WTC11 (cell line): ENCODE measurements at regions not wholly inside any gene's neighbourhood (a gene's known extent, or its start where the extent isn't known, plus 50 kb on each side); places are given as distances from the start of the nearest gene placed in this dataset.

Experiments used
- ATAC-seq: fragments of 200-7000 bp; cut with Tn5 transposase; 2 replicates; pipeline ENCODE4 v1.10.0; 2021; ENCODE audit warnings: mild to moderate bottlenecking, moderate library complexity
- CTCF ChIA-PET: fragments of 300-600 bp; sonication (Branson Sonifier 250); formaldehyde crosslinking; loops from one replicate; lab custom pipeline; 2021; ENCODE audit warnings: antibody characterized with exemption; lab: Charles Lee
- POLR2A ChIA-PET: fragments of 350-600 bp; sonication (Branson Sonifier 250); formaldehyde crosslinking; loops from one replicate; lab custom pipeline; 2021; ENCODE audit warnings: antibody characterized with exemption; lab: Charles Lee
- DNase-seq: peaks from one replicate; pipeline ENCODE4 v3.0.0; 2021; ENCODE audit warnings: low spot score
- H3K27ac Mint-ChIP-seq: 2 replicates; pipeline ENCODE4 v1.8.0; 2021; ENCODE audit warnings: mixed read lengths
- H3K27me3 Mint-ChIP-seq: 2 replicates; pipeline ENCODE4 v1.8.0; 2021; ENCODE audit warnings: low read depth, mild to moderate bottlenecking, moderate library complexity, mixed read lengths
- H3K36me3 Mint-ChIP-seq: 2 replicates; pipeline ENCODE4 v1.8.0; 2021; ENCODE audit warnings: mixed read lengths
- H3K4me1 Mint-ChIP-seq: 2 replicates; pipeline ENCODE4 v1.8.0; 2022; ENCODE audit warnings: mixed read lengths
- H3K4me3 Mint-ChIP-seq: 2 replicates; pipeline ENCODE4 v1.8.0; 2021; ENCODE audit warnings: mild to moderate bottlenecking, moderate library complexity, mixed read lengths
- H3K9me3 Mint-ChIP-seq: 2 replicates; pipeline ENCODE4 v1.8.0; 2021; ENCODE audit warnings: mixed read lengths
- ATF2 ChIP-seq: sonication (generic); formaldehyde crosslinking; IDR thresholded peaks from 2 replicates; pipeline ENCODE4 v1.8.1; 2022; ENCODE audit warnings: low read depth, missing genetic modification reagents, borderline replicate concordance
- ATF3 ChIP-seq: sonication (generic); formaldehyde crosslinking; conservative IDR thresholded peaks from 2 replicates; pipeline ENCODE4 v1.8.1; 2022; ENCODE audit warnings: mild to moderate bottlenecking, missing genetic modification reagents
- ATF6 ChIP-seq: sonication (generic); formaldehyde crosslinking; IDR thresholded peaks from 2 replicates; pipeline ENCODE4 v1.8.1; 2023; ENCODE audit warnings: mild to moderate bottlenecking, missing genetic modification reagents
- CTCF ChIP-seq: fragments of 200-600 bp; IDR thresholded peaks from 2 replicates; pipeline ENCODE4 v1.8.0; 2022; ENCODE audit warnings: antibody characterized with exemption
- E2F4 ChIP-seq: sonication (generic); formaldehyde crosslinking; IDR thresholded peaks from 2 replicates; pipeline ENCODE4 v1.8.1; 2022; ENCODE audit warnings: low read depth, mild to moderate bottlenecking, moderate library complexity, missing genetic modification reagents, borderline replicate concordance
- EMX1 ChIP-seq: fragments of 250-450 bp; sonication (Bioruptor Pico); IDR thresholded peaks from 2 replicates; pipeline ENCODE4 v1.8.0; 2021; ENCODE audit warnings: mild to moderate bottlenecking
- ESRRA ChIP-seq: sonication (generic); formaldehyde crosslinking; IDR thresholded peaks from 2 replicates; pipeline ENCODE4 v1.8.1; 2022; ENCODE audit warnings: mild to moderate bottlenecking, missing genetic modification reagents, borderline replicate concordance
- FOXK1 ChIP-seq: sonication (generic); formaldehyde crosslinking; IDR thresholded peaks from 2 replicates; pipeline ENCODE4 v1.8.0; 2022; ENCODE audit warnings: mild to moderate bottlenecking, moderate library complexity, missing genetic modification reagents
- FOXP1 ChIP-seq: sonication (generic); formaldehyde crosslinking; IDR thresholded peaks from 2 replicates; pipeline ENCODE4 v1.8.0; 2022; ENCODE audit warnings: missing genetic modification reagents, mild to moderate bottlenecking, moderate library complexity, borderline replicate concordance
- GRHL2 ChIP-seq: fragments of 250-450 bp; sonication (Bioruptor Pico); IDR thresholded peaks from 2 replicates; pipeline ENCODE4 v1.8.0; 2022; ENCODE audit warnings: mild to moderate bottlenecking, moderate library complexity; ENCODE audit not compliant: insufficient replicate concordance, severe bottlenecking
- IRF1 ChIP-seq: sonication (generic); formaldehyde crosslinking; IDR thresholded peaks from 2 replicates; pipeline ENCODE4 v1.8.0; 2023; ENCODE audit warnings: missing genetic modification reagents
- KAT7 ChIP-seq: sonication (generic); formaldehyde crosslinking; IDR thresholded peaks from 2 replicates; pipeline ENCODE4 v1.8.1; 2023; ENCODE audit warnings: missing genetic modification reagents, mild to moderate bottlenecking, borderline replicate concordance
- NR1H2 ChIP-seq: sonication (generic); formaldehyde crosslinking; IDR thresholded peaks from 2 replicates; pipeline ENCODE4 v1.9.0; 2021; ENCODE audit warnings: mild to moderate bottlenecking, moderate library complexity, missing genetic modification reagents
- PRRX2 ChIP-seq: fragments of 250-450 bp; sonication (Bioruptor Pico); IDR thresholded peaks from 2 replicates; pipeline ENCODE4 v1.8.0; 2021; ENCODE audit warnings: mild to moderate bottlenecking
- RELA ChIP-seq: sonication (generic); formaldehyde crosslinking; IDR thresholded peaks from 2 replicates; pipeline ENCODE4 v1.8.1; 2022; ENCODE audit warnings: missing genetic modification reagents, mild to moderate bottlenecking, borderline replicate concordance
- RORB ChIP-seq: fragments of 250-450 bp; sonication (Bioruptor Pico); IDR thresholded peaks from 2 replicates; pipeline ENCODE4 v1.9.0; 2021; ENCODE audit warnings: mild to moderate bottlenecking
- TEAD1 ChIP-seq: sonication (generic); formaldehyde crosslinking; IDR thresholded peaks from 2 replicates; pipeline ENCODE4 v1.8.0; 2022; ENCODE audit warnings: mild to moderate bottlenecking, missing genetic modification reagents
- TP53 ChIP-seq: sonication (generic); formaldehyde crosslinking; IDR thresholded peaks from 2 replicates; pipeline ENCODE4 v1.8.1; 2023; ENCODE audit warnings: mild to moderate bottlenecking, missing genetic modification reagents
- USF1 ChIP-seq: sonication (generic); formaldehyde crosslinking; IDR thresholded peaks from 2 replicates; pipeline ENCODE4 v1.8.0; 2022; ENCODE audit warnings: mild to moderate bottlenecking, missing genetic modification reagents
- ZBTB43 ChIP-seq: sonication (generic); formaldehyde crosslinking; IDR thresholded peaks from 2 replicates; pipeline ENCODE4 v1.8.1; 2023; ENCODE audit warnings: mild to moderate bottlenecking, missing genetic modification reagents
- ZNF425 ChIP-seq: fragments of 250-450 bp; sonication (Bioruptor Pico); conservative IDR thresholded peaks from 2 replicates; pipeline ENCODE4 v1.9.0; 2021; ENCODE audit warnings: mild to moderate bottlenecking

- Mint-ChIP-seq H3K27me3 (no peaks in the 10 kb centered on the region; the same call in 1 of the 2 replicates), H3K4me3 (no peak overlapping the region), H3K27ac (no peak overlapping the region), H3K4me1 (no peaks in the 10 kb centered on the region), H3K36me3 (peaks cover 11% of the 10 kb centered on the region), H3K9me3 (peaks cover 16% of the 10 kb centered on the region)
- ChIA-PET CTCF (no interaction called here), POLR2A (no interaction called here)
- ATAC-seq (no peak), DNase-seq (no peak)
- TF ChIP-seq ESRRA: no peak
- TF ChIP-seq FOXP1: no peak
- no peak for TF ChIP-seq TP53 (CRISPR knock-in tag)
- no peak for TF ChIP-seq ZBTB43 (CRISPR knock-in tag)
- TF ChIP-seq GRHL2: no peak
- no peak for TF ChIP-seq RELA (CRISPR knock-in tag)
- TF ChIP-seq ATF6: no peak
- TF ChIP-seq ATF3 (CRISPR knock-in tag): no peak
- no peak for TF ChIP-seq EMX1 (CRISPR knock-in tag)
Measured at GRCh38 chr19:32141840-32142511, 203.4 kb upstream of the ZNF507 start.

GRCh38 chr19:32146664-32147063 lies 198.7 kb upstream of the ZNF507 start:
- CTCF ChIA-PET: no interaction called here
- DNase-seq (no peak), ATAC-seq (no peak)
- Mint-ChIP-seq H3K9me3 (peaks cover 48% of the 10 kb centered on the region), H3K4me3 (no peak overlapping the region), H3K36me3 (peaks cover 20% of the 10 kb centered on the region), H3K27ac (no peak overlapping the region), H3K27me3 (no peaks in the 10 kb centered on the region; the same call in 1 of the 2 replicates), H3K4me1 (no peaks in the 10 kb centered on the region)
- POLR2A ChIA-PET: no interaction called here
- TF ChIP-seq ESRRA: no peak
- no peak for TF ChIP-seq NR1H2
- no peak for TF ChIP-seq PRRX2 (CRISPR knock-in tag)
- no peak for TF ChIP-seq RORB
- TF ChIP-seq IRF1 (CRISPR knock-in tag): no peak
- no peak for TF ChIP-seq CTCF
- no peak for TF ChIP-seq EMX1 (CRISPR knock-in tag)
- no peak for TF ChIP-seq ZNF425
- no peak for TF ChIP-seq ATF2 (CRISPR knock-in tag)
- TF ChIP-seq TEAD1: no peak
- TF ChIP-seq USF1 (CRISPR knock-in tag): no peak
- TF ChIP-seq FOXK1 (CRISPR knock-in tag): no peak
- no peak for TF ChIP-seq KAT7 (CRISPR knock-in tag)
- no peak for TF ChIP-seq E2F4 (CRISPR knock-in tag)
